Osteocyte (in vitro differentiated cells): ENCODE measurements at regions not wholly inside any gene's neighbourhood (a gene's known extent, or its start where the extent isn't known, plus 50 kb on each side); places are given as distances from the start of the nearest gene placed in this dataset.

Experiments
- DNase-seq: peaks from one replicate; pipeline ENCODE4 v3.0.0; 2021; ENCODE audit warnings: mixed read lengths; ENCODE audit not compliant: unreplicated experiment; ENCODE audit errors: extremely low spot score
- H3K27ac Mint-ChIP-seq: one replicate; pipeline ENCODE4 v1.8.0; 2021; ENCODE audit warnings: mild to moderate bottlenecking, mixed read lengths; ENCODE audit not compliant: unreplicated experiment
- H3K27me3 Mint-ChIP-seq: one replicate; pipeline ENCODE4 v1.8.0; 2021; ENCODE audit warnings: mixed read lengths; ENCODE audit not compliant: unreplicated experiment
- H3K36me3 Mint-ChIP-seq: one replicate; pipeline ENCODE4 v1.8.0; 2021; ENCODE audit warnings: mixed read lengths; ENCODE audit not compliant: unreplicated experiment
- H3K4me1 Mint-ChIP-seq: one replicate; pipeline ENCODE4 v1.8.0; 2021; ENCODE audit warnings: mixed read lengths; ENCODE audit not compliant: unreplicated experiment
- H3K4me3 Mint-ChIP-seq: one replicate; pipeline ENCODE4 v1.8.0; 2021; ENCODE audit warnings: mild to moderate bottlenecking, moderate library complexity, mixed read lengths; ENCODE audit not compliant: unreplicated experiment
- H3K9me3 Mint-ChIP-seq: one replicate; pipeline ENCODE4 v1.8.0; 2021; ENCODE audit warnings: mixed read lengths; ENCODE audit not compliant: unreplicated experiment
- CTCF ChIP-seq: fragments of 200-600 bp; sonication (generic); IDR thresholded peaks from 2 replicates; pipeline ENCODE4 v1.5.0; 2021; ENCODE audit warnings: antibody characterized with exemption, mild to moderate bottlenecking, moderate library complexity

- Mint-ChIP-seq H3K36me3 (no peaks in the 10 kb centered on the region), H3K27me3 (no peaks in the 10 kb centered on the region), H3K4me1 (peaks cover 26% of the 10 kb centered on the region), H3K9me3 (peaks cover 8% of the 10 kb centered on the region), H3K4me3 (no peak overlapping the region), H3K27ac (no peak overlapping the region)
- no peak for TF ChIP-seq CTCF
- no peak for DNase-seq
Observed at GRCh38 chr18:73690222-73690621, 457.4 kb downstream of the FBXO15 start.

DNA sequence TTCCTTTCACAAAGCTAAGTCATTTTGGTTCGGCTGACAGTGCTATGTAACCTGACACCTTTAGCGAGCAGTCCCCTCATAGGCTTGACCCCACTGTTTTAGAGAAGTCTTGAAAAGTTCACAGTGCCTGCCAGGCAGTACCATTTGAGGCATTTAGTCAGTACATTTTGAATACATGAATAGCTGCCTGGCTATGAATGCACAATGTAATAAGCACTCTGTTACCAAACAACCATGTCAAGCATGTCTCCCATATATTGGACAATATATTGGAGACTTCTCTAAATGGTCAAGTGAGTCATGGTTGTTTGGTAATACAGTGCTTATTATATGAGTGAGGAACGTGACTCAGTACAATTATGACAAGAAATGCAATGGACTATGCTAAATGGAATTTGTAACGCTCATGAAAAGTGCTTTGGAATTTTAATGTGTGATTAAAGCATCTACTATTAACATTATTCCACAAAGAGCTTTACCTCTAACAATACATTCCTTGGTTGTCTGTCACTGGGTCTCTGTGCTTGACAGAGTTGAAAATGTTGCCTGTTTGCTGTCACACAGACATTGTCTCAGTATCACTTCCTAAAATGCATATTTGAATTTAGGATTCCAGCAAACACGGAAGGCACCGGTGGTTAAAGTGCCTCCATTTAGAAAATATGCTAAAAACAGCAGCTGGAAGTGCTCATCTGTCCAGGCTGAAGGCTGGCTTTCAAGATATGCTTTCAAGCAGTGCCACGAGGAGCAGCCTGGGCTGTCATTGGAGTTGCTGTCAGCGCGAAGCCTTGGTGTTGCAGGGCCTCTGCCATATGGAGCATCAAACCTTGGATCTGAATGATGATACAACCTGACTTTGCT, 458.6 kb downstream of the FBXO15 start:
- no peak for DNase-seq
- Mint-ChIP-seq H3K27me3 (no peaks in the 10 kb centered on the region), H3K4me1 (peaks cover 26% of the 10 kb centered on the region), H3K9me3 (peaks cover 8% of the 10 kb centered on the region), H3K36me3 (no peaks in the 10 kb centered on the region), H3K27ac (no peak overlapping the region), H3K4me3 (no peak overlapping the region)
- no peak for TF ChIP-seq CTCF

DNA sequence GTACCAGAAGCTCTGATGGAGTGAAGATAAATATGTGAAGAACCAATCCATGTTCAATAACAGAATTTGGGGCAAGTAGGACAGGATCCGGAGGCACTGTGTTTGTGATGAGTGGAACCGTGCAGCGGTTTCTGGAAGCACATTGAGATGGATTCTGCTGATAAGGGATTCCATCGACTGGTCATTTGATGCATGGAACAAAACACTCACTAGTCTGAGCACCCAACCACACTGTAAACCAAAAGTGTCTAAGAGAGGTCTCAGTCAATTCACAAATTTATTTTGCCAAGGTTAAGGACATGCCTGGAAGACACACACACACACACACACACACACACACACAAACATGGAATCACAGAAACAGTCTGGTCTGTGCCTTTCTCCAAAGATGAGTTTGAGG, 459.5 kb downstream of the FBXO15 start:
- Mint-ChIP-seq H3K27me3 (no peaks in the 10 kb centered on the region), H3K4me3 (no peak overlapping the region), H3K27ac (no peak overlapping the region), H3K4me1 (peaks cover 26% of the 10 kb centered on the region), H3K36me3 (no peaks in the 10 kb centered on the region), H3K9me3 (peaks cover 3% of the 10 kb centered on the region)
- no peak for DNase-seq
- no peak for TF ChIP-seq CTCF

- no peak for TF ChIP-seq CTCF
- Mint-ChIP-seq H3K4me1 (peaks cover 9% of the 10 kb centered on the region), H3K36me3 (no peaks in the 10 kb centered on the region), H3K27ac (no peak overlapping the region), H3K4me3 (no peak overlapping the region), H3K9me3 (no peaks in the 10 kb centered on the region), H3K27me3 (no peaks in the 10 kb centered on the region)
- no peak for DNase-seq
Observed at GRCh38 chr18:73684647-73685046, 463.0 kb downstream of the FBXO15 start.

- H3K4me1 Mint-ChIP-seq = peaks cover 2% of the 10 kb centered on the region
- no peak for DNase-seq
- no peaks in the 10 kb centered on the region for H3K9me3 Mint-ChIP-seq
- H3K27me3 Mint-ChIP-seq = no peaks in the 10 kb centered on the region
- TF ChIP-seq CTCF = no peak
- no peaks in the 10 kb centered on the region for H3K36me3 Mint-ChIP-seq
- no peak overlapping the region for H3K4me3 Mint-ChIP-seq
- no peak overlapping the region for H3K27ac Mint-ChIP-seq
Observed at GRCh38 chr18:73683409-73684238, 464.0 kb downstream of the FBXO15 start.
